Fibroblast of the aortic adventitia (primary cell): ENCODE measurements at regions not wholly inside any gene's neighbourhood (a gene's known extent, or its start where the extent isn't known, plus 50 kb on each side); places are given as distances from the start of the nearest gene placed in this dataset.
"Not testable (repeated sequence)": the region's sequence is repeated elsewhere in the genome, so short reads cannot be mapped to it uniquely, and the experiment has no call there.

Experiments
- DNase-seq: peaks from one replicate; pipeline ENCODE4 v3.0.0-alpha.2; 2010; ENCODE audit warnings: low read depth
- H3K4me3 ChIP-seq: 2 replicates; pipeline ENCODE4 v1.5.1; 2011; ENCODE audit warnings: low read depth, mild to moderate bottlenecking, control low read depth, low read length, moderate library complexity
- CTCF ChIP-seq: IDR thresholded peaks from 2 replicates; pipeline ENCODE4 v1.5.1; 2011; ENCODE audit warnings: mild to moderate bottlenecking, low read length, control low read depth, inconsistent platforms; ENCODE audit not compliant: insufficient read depth

- H3K4me3 ChIP-seq: no peak overlapping the region
- TF ChIP-seq CTCF: no peak
- DNase-seq: no peak
Measured at GRCh38 chr6:86148586-86148985, 505.9 kb upstream of the SYNCRIP start.

GRCh38 chr6:86147859-86148258, 505.2 kb upstream of the SYNCRIP start:
- DNase-seq: no peak
- H3K4me3 ChIP-seq: no peak overlapping the region
- TF ChIP-seq CTCF: no peak

- DNase-seq: no peak
- no peak for TF ChIP-seq CTCF
- H3K4me3 ChIP-seq: no peak overlapping the region
Measured at GRCh38 chr6:86147311-86147710, 504.6 kb upstream of the SYNCRIP start.

- not testable (repeated sequence) for H3K4me3 ChIP-seq, DNase-seq
Measured at GRCh38 chr6:86146751-86147150, 504.1 kb upstream of the SYNCRIP start.

GRCh38 chr6:86142326-86142725, 499.6 kb upstream of the SYNCRIP start:
- DNase-seq: no peak
- no peak overlapping the region for H3K4me3 ChIP-seq
- no peak for TF ChIP-seq CTCF

- DNase-seq: no peak
Measured at GRCh38 chr6:86128130-86128814, 485.6 kb upstream of the SYNCRIP start.

GRCh38 chr6:86122086-86122485, 479.4 kb upstream of the SYNCRIP start:
- no peak for DNase-seq
- TF ChIP-seq CTCF: no peak
- no peak overlapping the region for H3K4me3 ChIP-seq

More at GRCh38 chr6:86128130-86128814, 485.6 kb upstream of the SYNCRIP start:
- no peak overlapping the region for H3K4me3 ChIP-seq
- no peak for TF ChIP-seq CTCF
